ENCODE measurements at regions not wholly inside any gene's neighbourhood (a gene's known extent, or its start where the extent isn't known, plus 50 kb on each side); places are given as distances from the start of the nearest gene placed in this dataset.
A peak's percentile ranks its signal among the peaks of the same experiment; 100 is the strongest.
"Not testable (repeated sequence)": the region's sequence is repeated elsewhere in the genome, so short reads cannot be mapped to it uniquely, and the experiment has no call there.

GRCh38 chr1:198845851-198846250, 207.0 kb downstream of the PTPRC start:
- Mint-ChIP-seq H3K9me3 (no peaks in the 10 kb centered on the region), H3K4me1 (no peaks in the 10 kb centered on the region), H3K36me3 (ENCODE audit: insufficient read depth) (peaks cover 6% of the 10 kb centered on the region), H3K27ac (ENCODE audit: low read depth) (no peak overlapping the region), H3K27me3 (no peaks in the 10 kb centered on the region), H3K4me3 (no peak overlapping the region)
- DNase-seq (ENCODE audit: low spot score in 2 of 2) (no peak), ATAC-seq (replicated peaks; ENCODE audit: extremely low read depth, poor library complexity, severe bottlenecking) (no peak)

DNA sequence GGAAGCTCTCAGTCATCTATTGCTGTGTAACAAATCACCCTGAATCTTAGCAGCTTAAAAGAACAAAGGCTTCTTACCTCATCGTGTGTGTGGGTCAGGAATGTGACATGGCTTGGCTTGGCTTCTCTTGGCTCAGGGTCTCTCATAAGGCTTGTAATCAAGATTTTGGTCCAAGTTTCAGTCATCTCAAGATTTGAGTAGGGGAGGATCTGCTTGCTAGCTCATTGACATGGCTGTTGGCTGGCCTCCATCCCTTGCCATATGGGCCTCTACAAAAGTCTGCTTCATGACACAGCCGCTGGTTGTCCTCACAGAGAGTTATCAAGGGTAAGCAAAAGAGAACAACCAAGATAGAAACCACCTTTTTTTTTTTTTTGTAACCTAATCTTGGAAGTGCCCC, 207.7 kb downstream of the PTPRC start:
- H3K4me3 Mint-ChIP-seq, result no peak overlapping the region
- H3K27me3 Mint-ChIP-seq, result no peaks in the 10 kb centered on the region
- H3K9me3 Mint-ChIP-seq, result no peaks in the 10 kb centered on the region
- DNase-seq (ENCODE audit: low spot score in 2 of 2) (no peak), ATAC-seq (replicated peaks; ENCODE audit: extremely low read depth, poor library complexity, severe bottlenecking) (no peak)
- H3K27ac Mint-ChIP-seq (ENCODE audit: low read depth), result no peak overlapping the region
- H3K36me3 Mint-ChIP-seq (ENCODE audit: insufficient read depth), result peaks cover 6% of the 10 kb centered on the region
- no peaks in the 10 kb centered on the region for H3K4me1 Mint-ChIP-seq

DNA sequence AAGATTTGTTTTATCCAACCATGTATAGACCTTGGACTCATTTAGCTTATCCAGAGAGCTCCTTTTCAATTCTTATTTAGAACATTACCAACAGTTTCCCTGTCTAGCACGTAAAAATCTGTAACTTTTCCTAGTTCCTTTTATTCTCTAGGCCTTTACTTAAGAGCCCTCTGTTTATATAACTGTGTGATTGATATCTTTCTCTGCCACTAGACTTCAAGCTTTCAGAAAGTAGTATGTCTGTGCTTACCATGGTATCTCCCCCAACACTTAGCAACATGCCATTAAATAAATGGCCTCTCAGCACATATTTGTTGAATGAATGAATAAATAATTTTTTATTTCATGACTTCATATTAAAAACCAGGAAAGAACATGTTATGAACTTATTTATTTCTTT, 209.4 kb downstream of the PTPRC start:
- Mint-ChIP-seq H3K9me3 (no peaks in the 10 kb centered on the region), H3K27ac (ENCODE audit: low read depth) (no peak overlapping the region), H3K36me3 (ENCODE audit: insufficient read depth) (peaks cover 6% of the 10 kb centered on the region), H3K4me3 (no peak overlapping the region), H3K27me3 (no peaks in the 10 kb centered on the region), H3K4me1 (no peaks in the 10 kb centered on the region)
- DNase-seq (ENCODE audit: low spot score in 2 of 2), result no peak
- no peak for ATAC-seq (replicated peaks; ENCODE audit: extremely low read depth, poor library complexity, severe bottlenecking)

- DNase-seq (ENCODE audit: low spot score in 2 of 2), result no peak
Observed at GRCh38 chr1:198848649-198849048, 209.8 kb downstream of the PTPRC start.

DNA sequence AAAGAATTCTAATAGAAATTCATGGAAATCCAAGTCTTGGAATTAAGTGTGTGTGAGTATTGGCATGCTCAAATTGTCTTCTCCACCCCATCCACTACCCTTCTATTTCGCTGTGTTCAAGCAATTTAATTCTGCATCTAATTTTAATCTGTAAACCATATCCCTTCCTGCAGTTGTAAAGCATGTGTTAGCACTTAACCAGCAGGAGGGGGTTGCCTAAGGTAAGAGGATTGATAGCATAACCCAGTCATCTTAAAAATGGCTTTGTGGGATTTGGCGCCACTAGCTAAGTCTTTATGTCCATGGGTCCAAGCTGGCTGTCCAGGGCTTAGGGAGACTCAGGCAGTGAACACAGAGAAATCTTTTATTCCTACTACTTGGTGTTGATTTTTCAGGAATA, 210.3 kb downstream of the PTPRC start:
- DNase-seq (ENCODE audit: low spot score in 2 of 2), result no peak
- Mint-ChIP-seq H3K4me1 (no peaks in the 10 kb centered on the region), H3K4me3 (no peak overlapping the region), H3K9me3 (no peaks in the 10 kb centered on the region), H3K36me3 (ENCODE audit: insufficient read depth) (peaks cover 6% of the 10 kb centered on the region), H3K27me3 (no peaks in the 10 kb centered on the region), H3K27ac (ENCODE audit: low read depth) (no peak overlapping the region)
- ATAC-seq (replicated peaks; ENCODE audit: extremely low read depth, poor library complexity, severe bottlenecking), result no peak

More at GRCh38 chr1:198848649-198849048, 209.8 kb downstream of the PTPRC start:
- ATAC-seq (replicated peaks; ENCODE audit: extremely low read depth, poor library complexity, severe bottlenecking), result no peak
- Mint-ChIP-seq H3K4me3 (no peak overlapping the region), H3K27me3 (no peaks in the 10 kb centered on the region), H3K27ac (ENCODE audit: low read depth) (no peak overlapping the region), H3K9me3 (no peaks in the 10 kb centered on the region), H3K36me3 (ENCODE audit: insufficient read depth) (peaks cover 6% of the 10 kb centered on the region), H3K4me1 (no peaks in the 10 kb centered on the region)

DNA sequence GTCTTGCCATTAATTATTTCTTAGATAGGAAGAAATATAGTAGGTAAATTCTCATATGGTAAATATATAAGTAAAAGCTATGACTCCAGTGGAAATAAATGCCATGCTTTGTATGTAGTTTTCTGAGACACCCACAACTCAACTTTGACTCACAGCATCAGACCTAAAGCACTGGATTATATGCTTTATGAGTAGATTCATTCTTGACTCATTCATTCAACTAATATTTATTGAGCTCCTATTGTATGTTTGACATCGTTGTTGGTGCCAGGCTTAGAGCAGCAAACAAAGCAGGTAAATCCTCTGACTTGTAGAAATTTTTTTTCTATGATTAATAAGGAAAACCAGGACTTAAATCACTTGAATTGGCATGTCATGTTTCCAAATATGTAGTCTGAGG, 211.4 kb downstream of the PTPRC start:
- Mint-ChIP-seq H3K27ac (ENCODE audit: low read depth) (no peak overlapping the region), H3K27me3 (no peaks in the 10 kb centered on the region), H3K4me3 (no peak overlapping the region), H3K4me1 (no peaks in the 10 kb centered on the region), H3K9me3 (no peaks in the 10 kb centered on the region), H3K36me3 (ENCODE audit: insufficient read depth) (peaks cover 5% of the 10 kb centered on the region)
- ATAC-seq (replicated peaks; ENCODE audit: extremely low read depth, poor library complexity, severe bottlenecking) (no peak), DNase-seq (ENCODE audit: low spot score in 2 of 2) (no peak)

DNA sequence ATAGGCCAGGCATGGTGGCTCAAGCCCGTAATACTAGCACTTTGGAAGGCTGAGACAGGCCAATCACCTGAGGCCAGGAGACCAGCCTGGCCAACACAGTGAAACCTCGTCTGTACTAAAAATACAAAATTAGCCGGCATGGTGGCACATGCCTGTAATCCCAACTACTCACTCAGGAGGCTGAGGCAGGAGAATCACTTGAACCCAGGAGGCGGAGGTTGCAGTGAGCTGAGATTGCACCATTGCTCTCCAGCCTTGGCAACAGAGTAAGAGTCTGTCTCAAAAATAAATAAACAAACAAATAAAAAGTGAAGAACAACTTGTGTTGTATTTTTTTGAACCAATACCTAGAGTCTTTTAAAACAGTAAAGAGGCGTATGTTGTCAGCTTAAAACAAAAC, 212.1 kb downstream of the PTPRC start:
- H3K36me3 Mint-ChIP-seq (ENCODE audit: insufficient read depth); H3K4me1 Mint-ChIP-seq; H3K9me3 Mint-ChIP-seq; H3K4me3 Mint-ChIP-seq; ATAC-seq (replicated peaks; ENCODE audit: extremely low read depth, poor library complexity, severe bottlenecking); H3K27me3 Mint-ChIP-seq; DNase-seq (ENCODE audit: low spot score in 2 of 2); H3K27ac Mint-ChIP-seq (ENCODE audit: low read depth): not testable (repeated sequence)

DNA sequence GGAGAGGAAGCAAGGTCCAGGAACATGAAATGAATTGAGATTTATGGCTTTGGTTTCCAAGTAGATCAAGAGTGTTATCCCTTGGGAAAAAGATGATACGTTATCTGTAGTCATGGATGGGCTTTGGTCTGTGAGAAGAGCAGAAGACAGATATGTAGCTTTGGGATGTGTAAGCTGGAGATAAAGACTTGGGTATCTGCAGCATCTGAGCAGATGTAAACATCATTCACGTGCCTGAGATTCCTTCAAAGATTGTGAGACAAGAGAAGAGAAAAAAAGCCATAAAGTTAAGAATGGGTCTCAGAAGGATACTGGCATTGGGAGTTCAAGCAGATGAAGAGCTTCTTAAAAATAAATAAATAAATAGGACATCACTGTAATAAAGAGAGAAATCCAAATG, 217.8 kb downstream of the PTPRC start:
- Mint-ChIP-seq H3K27ac (ENCODE audit: low read depth) (peak overlapping the region; percentile 36), H3K9me3 (no peaks in the 10 kb centered on the region), H3K4me1 (no peaks in the 10 kb centered on the region), H3K27me3 (no peaks in the 10 kb centered on the region), H3K4me3 (no peak overlapping the region), H3K36me3 (ENCODE audit: insufficient read depth) (no peaks in the 10 kb centered on the region)
- DNase-seq (ENCODE audit: low spot score in 2 of 2) (no peak), ATAC-seq (replicated peaks; ENCODE audit: extremely low read depth, poor library complexity, severe bottlenecking) (no peak)

- Mint-ChIP-seq H3K36me3 (ENCODE audit: insufficient read depth) (no peaks in the 10 kb centered on the region), H3K4me3 (no peak overlapping the region)
Observed at GRCh38 chr1:198858033-198858432, 219.2 kb downstream of the PTPRC start.

DNA sequence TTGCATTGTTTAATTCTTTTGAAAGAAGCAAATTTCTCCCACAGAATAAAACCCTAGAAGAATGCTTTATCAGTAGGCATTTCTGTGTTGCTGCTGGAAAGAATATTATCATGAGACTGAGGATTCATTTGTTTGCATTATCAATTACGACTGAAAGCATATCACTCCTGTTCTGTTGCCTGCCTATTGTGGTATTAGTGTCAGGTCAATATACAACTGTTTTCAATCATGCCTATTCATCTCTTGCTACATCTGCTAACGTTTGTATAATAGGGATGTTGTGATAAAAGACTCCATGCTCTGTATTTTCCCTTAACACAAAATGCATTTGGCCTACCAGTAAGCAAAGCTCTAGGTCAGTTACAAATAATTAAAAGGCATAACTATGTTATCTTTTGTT, 221.5 kb downstream of the PTPRC start:
- ATAC-seq (replicated peaks; ENCODE audit: extremely low read depth, poor library complexity, severe bottlenecking) (no peak), DNase-seq (ENCODE audit: low spot score in 2 of 2) (no peak)
- no peaks in the 10 kb centered on the region for H3K27me3 Mint-ChIP-seq
- no peak overlapping the region for H3K27ac Mint-ChIP-seq (ENCODE audit: low read depth)
- no peak overlapping the region for H3K4me3 Mint-ChIP-seq
- no peaks in the 10 kb centered on the region for H3K36me3 Mint-ChIP-seq (ENCODE audit: insufficient read depth)
- H3K4me1 Mint-ChIP-seq, result no peaks in the 10 kb centered on the region
- no peaks in the 10 kb centered on the region for H3K9me3 Mint-ChIP-seq

More at GRCh38 chr1:198858033-198858432, 219.2 kb downstream of the PTPRC start:
- Mint-ChIP-seq H3K9me3 (no peaks in the 10 kb centered on the region), H3K27me3 (no peaks in the 10 kb centered on the region), H3K27ac (ENCODE audit: low read depth) (no peak overlapping the region), H3K4me1 (no peaks in the 10 kb centered on the region)
- DNase-seq (ENCODE audit: low spot score in 2 of 2), result no peak
- ATAC-seq (replicated peaks; ENCODE audit: extremely low read depth, poor library complexity, severe bottlenecking), result no peak

DNA sequence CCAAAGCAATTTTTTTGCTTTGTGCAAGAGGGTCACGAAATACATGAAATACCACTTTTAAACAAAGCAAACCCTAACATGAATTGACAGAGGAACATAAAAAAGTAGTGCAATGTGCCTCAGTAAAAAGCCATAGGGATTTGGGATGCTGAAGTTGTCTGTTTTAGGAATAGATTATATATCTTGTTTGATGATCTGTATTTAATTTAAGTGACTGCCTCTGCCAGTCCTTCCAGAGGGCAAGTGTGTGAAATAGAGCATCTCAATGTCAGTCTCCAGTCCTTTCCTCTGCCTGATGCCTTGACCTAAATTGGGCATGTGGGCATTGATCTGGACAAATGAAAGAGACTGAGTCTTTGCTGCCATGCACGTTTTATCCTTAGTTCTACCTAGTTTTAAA, 222.8 kb downstream of the PTPRC start:
- H3K4me3 Mint-ChIP-seq, result no peak overlapping the region
- DNase-seq (ENCODE audit: low spot score in 2 of 2) (no peak), ATAC-seq (replicated peaks; ENCODE audit: extremely low read depth, poor library complexity, severe bottlenecking) (no peak)
- no peaks in the 10 kb centered on the region for H3K27me3 Mint-ChIP-seq
- no peak overlapping the region for H3K27ac Mint-ChIP-seq (ENCODE audit: low read depth)
- no peaks in the 10 kb centered on the region for H3K36me3 Mint-ChIP-seq (ENCODE audit: insufficient read depth)
- no peaks in the 10 kb centered on the region for H3K9me3 Mint-ChIP-seq
- no peaks in the 10 kb centered on the region for H3K4me1 Mint-ChIP-seq

DNA sequence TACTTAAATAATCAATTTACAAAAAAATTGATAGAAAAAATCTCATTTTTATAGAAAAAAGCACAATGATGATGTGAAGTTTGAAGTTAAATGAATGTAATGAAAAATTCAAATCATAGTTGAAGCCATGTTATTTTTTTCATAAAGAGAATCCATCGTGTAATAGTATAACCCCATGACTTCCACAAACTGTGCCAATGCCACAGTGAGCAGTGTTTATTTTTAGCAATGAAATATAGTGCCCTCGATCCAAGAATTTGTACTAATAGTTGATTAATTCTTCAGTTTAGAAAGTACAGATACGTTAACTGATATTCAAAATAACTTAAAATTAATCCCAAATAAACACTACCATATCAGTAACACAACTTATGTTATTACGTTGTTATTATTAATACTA, 225.9 kb downstream of the PTPRC start:
- no peaks in the 10 kb centered on the region for H3K27me3 Mint-ChIP-seq
- no peak overlapping the region for H3K27ac Mint-ChIP-seq (ENCODE audit: low read depth)
- H3K36me3 Mint-ChIP-seq (ENCODE audit: insufficient read depth), result peaks cover 2% of the 10 kb centered on the region
- ATAC-seq (replicated peaks; ENCODE audit: extremely low read depth, poor library complexity, severe bottlenecking) (no peak), DNase-seq (ENCODE audit: low spot score in 2 of 2) (no peak)
- no peaks in the 10 kb centered on the region for H3K9me3 Mint-ChIP-seq
- H3K4me3 Mint-ChIP-seq, result no peak overlapping the region
- no peaks in the 10 kb centered on the region for H3K4me1 Mint-ChIP-seq

DNA sequence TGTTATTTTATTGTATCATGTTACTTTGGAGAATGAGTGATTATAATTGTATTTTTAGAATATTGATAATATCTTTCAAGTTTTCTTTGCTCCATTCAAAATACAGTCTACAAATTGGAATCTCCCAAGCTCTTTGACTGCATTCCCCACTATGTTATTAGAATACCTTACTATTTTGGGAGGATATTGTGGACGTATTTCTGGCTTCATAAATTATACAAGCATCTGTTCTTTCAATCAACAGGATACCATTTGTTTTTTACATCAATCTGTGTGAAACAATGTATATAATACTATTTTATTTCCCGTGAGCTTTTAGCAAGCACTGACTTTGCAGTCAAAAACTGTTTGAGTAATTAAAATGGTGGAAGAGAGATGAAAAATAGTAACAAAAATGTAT, 226.5 kb downstream of the PTPRC start:
- H3K4me1 Mint-ChIP-seq, result no peaks in the 10 kb centered on the region
- H3K36me3 Mint-ChIP-seq (ENCODE audit: insufficient read depth), result peaks cover 2% of the 10 kb centered on the region
- no peak overlapping the region for H3K27ac Mint-ChIP-seq (ENCODE audit: low read depth)
- DNase-seq (ENCODE audit: low spot score in 2 of 2) (no peak), ATAC-seq (replicated peaks; ENCODE audit: extremely low read depth, poor library complexity, severe bottlenecking) (no peak)
- H3K9me3 Mint-ChIP-seq, result no peaks in the 10 kb centered on the region
- H3K4me3 Mint-ChIP-seq, result no peak overlapping the region
- no peaks in the 10 kb centered on the region for H3K27me3 Mint-ChIP-seq

GRCh38 chr1:198867182-198867581, 228.3 kb downstream of the PTPRC start:
- no peak overlapping the region for H3K4me3 Mint-ChIP-seq
- ATAC-seq (replicated peaks; ENCODE audit: extremely low read depth, poor library complexity, severe bottlenecking) (no peak), DNase-seq (ENCODE audit: low spot score in 2 of 2) (no peak)
- H3K36me3 Mint-ChIP-seq (ENCODE audit: insufficient read depth), result peaks cover 2% of the 10 kb centered on the region
- no peaks in the 10 kb centered on the region for H3K9me3 Mint-ChIP-seq
- no peaks in the 10 kb centered on the region for H3K4me1 Mint-ChIP-seq
- no peak overlapping the region for H3K27ac Mint-ChIP-seq (ENCODE audit: low read depth)
- no peaks in the 10 kb centered on the region for H3K27me3 Mint-ChIP-seq
